BE2C (cell line): ENCODE measurements at regions not wholly inside any gene's neighbourhood (a gene's known extent, or its start where the extent isn't known, plus 50 kb on each side); places are given as distances from the start of the nearest gene placed in this dataset.

Experiments used
- DNase-seq: peaks from one replicate; pipeline ENCODE4 v3.0.0-alpha.2; 2020
- H3K27me3 ChIP-seq: fragments of 250-450 bp; sonication (Bioruptor Pico); 2 replicates; pipeline ENCODE4 v1.5.1; 2020; ENCODE audit warnings: mild to moderate bottlenecking
- H3K36me3 ChIP-seq: fragments of 250-450 bp; sonication (Bioruptor Pico); 2 replicates; pipeline ENCODE4 v1.5.1; 2020; ENCODE audit warnings: mild to moderate bottlenecking
- H3K4me1 ChIP-seq: fragments of 250-450 bp; sonication (Bioruptor Pico); 2 replicates; pipeline ENCODE4 v1.5.1; 2020
- H3K4me3 ChIP-seq: 2 replicates; pipeline ENCODE4 v1.5.1; 2011; ENCODE audit warnings: low read depth, low read length
- H3K9me3 ChIP-seq: fragments of 250-450 bp; sonication (Bioruptor Pico); 2 replicates; pipeline ENCODE4 v1.5.1; 2020
- CTCF ChIP-seq: IDR thresholded peaks from 2 replicates; pipeline ENCODE4 v1.5.1; 2012; ENCODE audit warnings: mild to moderate bottlenecking, low read depth, low read length

- no peak for TF ChIP-seq CTCF
- no peak for DNase-seq
- H3K9me3 ChIP-seq, result no peaks in the 10 kb centered on the region
- no peak overlapping the region for H3K4me3 ChIP-seq
- no peaks in the 10 kb centered on the region for H3K36me3 ChIP-seq
- H3K27me3 ChIP-seq, result no peaks in the 10 kb centered on the region
- peaks cover 19% of the 10 kb centered on the region for H3K4me1 ChIP-seq
Observed at GRCh38 chr5:54696346-54696745, 178.8 kb downstream of the SNX18 start.

- Histone ChIP-seq H3K36me3 (no peaks in the 10 kb centered on the region), H3K4me1 (peaks cover 19% of the 10 kb centered on the region), H3K27me3 (no peaks in the 10 kb centered on the region), H3K4me3 (no peak overlapping the region), H3K9me3 (no peaks in the 10 kb centered on the region)
- no peak for TF ChIP-seq CTCF
- DNase-seq, result no peak
Observed at GRCh38 chr5:54695198-54695966, 177.8 kb downstream of the SNX18 start.

DNA sequence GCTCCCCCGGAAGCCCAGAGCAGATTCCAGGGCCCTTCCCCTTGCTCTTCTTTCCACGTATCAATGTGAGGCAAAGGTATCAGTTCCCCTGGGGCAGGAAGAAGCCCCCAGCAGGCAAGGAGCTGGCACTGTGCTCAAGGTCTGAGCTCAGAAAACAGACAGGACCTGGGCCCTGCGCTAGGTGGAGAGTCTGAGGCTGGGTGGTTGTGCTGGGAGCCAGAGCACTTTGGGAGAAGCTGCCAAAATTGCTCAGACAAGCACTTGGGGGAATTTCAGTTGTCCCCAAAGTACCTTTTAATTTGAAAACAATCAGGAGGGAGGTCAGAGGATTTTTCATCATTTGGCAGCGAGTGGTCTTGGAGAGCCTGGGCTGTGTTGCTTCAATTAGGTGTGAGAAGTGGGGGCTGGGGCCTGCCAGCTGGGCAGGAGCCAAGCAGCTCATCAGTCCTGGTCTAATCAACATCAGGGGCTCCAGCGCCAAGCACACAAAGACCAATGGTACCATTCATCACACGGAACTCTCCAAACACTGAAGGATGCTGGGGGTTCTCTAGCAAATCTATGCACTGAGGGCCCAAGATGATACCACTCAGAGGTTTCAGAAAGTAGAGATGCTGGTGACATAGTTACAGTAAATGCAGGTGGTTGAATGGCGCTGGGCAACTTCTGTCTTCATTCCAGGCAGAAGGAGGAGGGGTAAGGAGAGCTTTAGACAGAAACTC, 176.5 kb downstream of the SNX18 start:
- H3K27me3 ChIP-seq, result no peaks in the 10 kb centered on the region
- H3K9me3 ChIP-seq, result no peaks in the 10 kb centered on the region
- peak; percentile 11; the same call in 1 of the 2 replicates for TF ChIP-seq CTCF
- DNase-seq, result peak; percentile 76
- H3K36me3 ChIP-seq, result no peaks in the 10 kb centered on the region
- no peak overlapping the region for H3K4me3 ChIP-seq
- H3K4me1 ChIP-seq, result peaks cover 19% of the 10 kb centered on the region

DNA sequence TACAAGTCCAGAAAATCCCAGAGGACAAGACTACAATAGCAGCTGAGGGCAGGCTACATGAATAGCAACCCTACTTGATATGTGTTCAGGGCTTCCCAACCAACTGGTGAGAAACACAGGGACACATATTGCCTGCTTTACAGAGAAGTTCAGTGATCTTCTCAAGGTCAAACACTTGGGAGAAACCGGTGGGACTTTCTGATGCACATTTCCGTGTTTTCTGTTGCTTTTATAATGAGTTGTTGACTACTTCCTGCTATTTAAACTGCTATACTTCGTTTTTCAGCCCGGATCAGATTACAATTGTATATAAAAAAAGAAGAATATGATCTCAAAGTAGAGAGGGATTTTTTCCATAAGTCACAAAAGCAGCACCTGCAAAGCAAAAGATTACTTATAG, 175.1 kb downstream of the SNX18 start:
- no peaks in the 10 kb centered on the region for H3K36me3 ChIP-seq

GRCh38 chr5:54691656-54692055, 174.1 kb downstream of the SNX18 start:
- TF ChIP-seq CTCF, result no peak
- no peak overlapping the region for H3K4me3 ChIP-seq
- H3K4me1 ChIP-seq, result peaks cover 16% of the 10 kb centered on the region
- no peaks in the 10 kb centered on the region for H3K9me3 ChIP-seq
- DNase-seq, result no peak
- no peaks in the 10 kb centered on the region for H3K27me3 ChIP-seq
- H3K36me3 ChIP-seq, result no peaks in the 10 kb centered on the region

More for the DNA sequence above, 175.1 kb downstream of the SNX18 start:
- peaks cover 19% of the 10 kb centered on the region for H3K4me1 ChIP-seq
- H3K9me3 ChIP-seq, result no peaks in the 10 kb centered on the region
- no peak for DNase-seq
- H3K4me3 ChIP-seq, result no peak overlapping the region
- no peaks in the 10 kb centered on the region for H3K27me3 ChIP-seq
- no peak for TF ChIP-seq CTCF
